ENCODE measurements at regions not wholly inside any gene's neighbourhood (a gene's known extent, or its start where the extent isn't known, plus 50 kb on each side); places are given as distances from the start of the nearest gene placed in this dataset.

DNA sequence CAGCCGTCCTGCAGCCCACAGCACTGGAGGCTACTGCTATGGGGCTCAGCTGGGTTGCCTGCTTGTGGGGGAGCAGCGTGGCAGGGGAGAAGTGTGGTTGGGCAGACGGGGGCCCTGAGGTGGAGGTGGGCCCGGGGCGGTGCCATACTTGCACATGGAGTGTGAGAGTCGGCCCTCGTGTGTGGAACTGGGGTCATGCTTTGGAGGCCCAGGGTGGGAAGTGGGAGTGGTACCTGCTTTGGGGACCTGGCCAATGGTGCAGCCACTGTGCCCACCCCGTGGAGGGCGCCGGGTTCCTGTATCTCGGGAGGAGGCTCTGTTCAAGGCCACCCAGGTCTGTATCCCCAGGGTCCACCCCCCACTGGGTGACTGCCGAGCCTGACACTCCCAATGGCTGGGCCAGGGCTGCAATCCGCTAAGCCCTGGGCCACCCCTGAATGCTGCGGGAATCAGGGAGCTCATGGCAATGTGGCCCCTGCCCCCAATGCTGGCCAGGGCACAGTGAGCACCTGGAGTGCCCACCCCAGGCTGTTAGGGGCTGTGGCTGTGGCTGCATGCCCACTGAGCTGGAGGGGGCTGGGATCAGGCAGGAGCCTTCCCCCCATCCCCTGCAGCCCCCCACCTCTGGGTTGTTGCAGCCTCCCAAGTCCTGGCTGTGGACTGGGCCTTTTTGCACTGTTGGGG is 157.9 kb upstream of the SLC38A2 start:
- DNase-seq (ENCODE audit: low read depth in 4 of 6, low spot score in 6 of 6), result no peak
- no peaks in the 10 kb centered on the region for H3K9me3 ChIP-seq (ENCODE audit: control insufficient read depth, insufficient read depth, low read length)
- H3K27ac ChIP-seq (ENCODE audit: low read depth, low read length), result no peak overlapping the region
- H3K27me3 ChIP-seq (ENCODE audit: control insufficient read depth, insufficient read depth, low read length), result no peaks in the 10 kb centered on the region
- WGBS (ENCODE audit: insufficient coverage), result 96% methylated on average over 14 of the region's 14 CpGs
- H3K36me3 ChIP-seq (ENCODE audit: control insufficient read depth, insufficient read depth, low read length), result no peaks in the 10 kb centered on the region
- no peaks in the 10 kb centered on the region for H3K4me1 ChIP-seq (ENCODE audit: control insufficient read depth, insufficient read depth, low read length)
- H3K4me3 ChIP-seq (ENCODE audit: low read depth, low read length), result no peak overlapping the region

DNA sequence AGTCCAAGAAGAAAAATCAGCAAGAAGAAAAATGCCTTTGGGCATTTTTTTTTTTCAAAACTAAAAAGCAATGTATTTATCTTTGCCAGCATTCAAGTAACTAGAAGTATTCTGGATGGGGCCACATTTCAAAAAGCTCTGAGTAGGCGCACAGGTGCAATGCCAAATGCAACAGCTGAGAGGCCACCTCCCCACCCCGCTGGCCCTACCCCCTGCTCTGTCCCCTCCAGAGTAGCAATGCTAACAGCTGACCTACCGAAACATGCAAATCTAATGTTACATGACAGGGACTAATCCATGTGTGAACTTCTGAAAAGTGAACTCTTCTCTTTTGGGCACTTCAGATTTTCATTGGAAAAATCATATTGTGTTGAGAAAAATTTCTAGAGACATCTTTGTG is 153.7 kb upstream of the SLC38A2 start:
- DNase-seq (ENCODE audit: low read depth in 4 of 6, low spot score in 6 of 6), result no peak
- no peak overlapping the region for H3K4me3 ChIP-seq (ENCODE audit: low read depth, low read length)
- WGBS (ENCODE audit: insufficient coverage), result 70% methylated on average over 3 of the region's 3 CpGs
- no peak overlapping the region for H3K27ac ChIP-seq (ENCODE audit: low read depth, low read length)
- H3K36me3 ChIP-seq (ENCODE audit: control insufficient read depth, insufficient read depth, low read length), result no peaks in the 10 kb centered on the region
- H3K4me1 ChIP-seq (ENCODE audit: control insufficient read depth, insufficient read depth, low read length), result no peaks in the 10 kb centered on the region
- no peaks in the 10 kb centered on the region for H3K9me3 ChIP-seq (ENCODE audit: control insufficient read depth, insufficient read depth, low read length)
- no peaks in the 10 kb centered on the region for H3K27me3 ChIP-seq (ENCODE audit: control insufficient read depth, insufficient read depth, low read length)

DNA sequence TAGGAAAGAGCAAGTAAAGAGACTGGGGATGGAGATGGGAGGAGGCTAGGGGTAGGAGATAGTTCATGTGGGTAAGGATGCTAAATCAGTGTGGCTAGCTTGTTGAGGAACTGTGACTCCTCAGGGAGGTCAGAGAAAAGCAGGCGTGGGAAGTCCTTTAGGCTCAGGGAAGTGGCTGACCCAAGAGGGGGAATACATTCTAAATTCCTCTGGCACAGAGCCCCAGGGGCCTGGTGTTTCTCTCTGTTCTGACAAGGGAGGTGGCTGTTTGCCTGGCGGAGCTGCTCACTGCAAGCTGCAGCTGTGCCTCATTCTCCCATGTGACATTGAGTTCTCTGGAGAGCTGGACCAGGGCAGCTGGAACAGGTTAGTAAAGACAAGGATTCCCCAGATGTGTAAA is 152.2 kb upstream of the SLC38A2 start:
- H3K4me1 ChIP-seq (ENCODE audit: control insufficient read depth, insufficient read depth, low read length), result no peaks in the 10 kb centered on the region
- DNase-seq (ENCODE audit: low read depth in 4 of 6, low spot score in 6 of 6), result peak in 1 of 6 donors; percentile 39
- H3K27me3 ChIP-seq (ENCODE audit: control insufficient read depth, insufficient read depth, low read length), result no peaks in the 10 kb centered on the region
- no peak overlapping the region for H3K27ac ChIP-seq (ENCODE audit: low read depth, low read length)
- no peaks in the 10 kb centered on the region for H3K36me3 ChIP-seq (ENCODE audit: control insufficient read depth, insufficient read depth, low read length)
- 34% methylated on average over 2 of the region's 2 CpGs for WGBS (ENCODE audit: insufficient coverage)
- H3K9me3 ChIP-seq (ENCODE audit: control insufficient read depth, insufficient read depth, low read length), result no peaks in the 10 kb centered on the region
- H3K4me3 ChIP-seq (ENCODE audit: low read depth, low read length), result no peak overlapping the region

DNA sequence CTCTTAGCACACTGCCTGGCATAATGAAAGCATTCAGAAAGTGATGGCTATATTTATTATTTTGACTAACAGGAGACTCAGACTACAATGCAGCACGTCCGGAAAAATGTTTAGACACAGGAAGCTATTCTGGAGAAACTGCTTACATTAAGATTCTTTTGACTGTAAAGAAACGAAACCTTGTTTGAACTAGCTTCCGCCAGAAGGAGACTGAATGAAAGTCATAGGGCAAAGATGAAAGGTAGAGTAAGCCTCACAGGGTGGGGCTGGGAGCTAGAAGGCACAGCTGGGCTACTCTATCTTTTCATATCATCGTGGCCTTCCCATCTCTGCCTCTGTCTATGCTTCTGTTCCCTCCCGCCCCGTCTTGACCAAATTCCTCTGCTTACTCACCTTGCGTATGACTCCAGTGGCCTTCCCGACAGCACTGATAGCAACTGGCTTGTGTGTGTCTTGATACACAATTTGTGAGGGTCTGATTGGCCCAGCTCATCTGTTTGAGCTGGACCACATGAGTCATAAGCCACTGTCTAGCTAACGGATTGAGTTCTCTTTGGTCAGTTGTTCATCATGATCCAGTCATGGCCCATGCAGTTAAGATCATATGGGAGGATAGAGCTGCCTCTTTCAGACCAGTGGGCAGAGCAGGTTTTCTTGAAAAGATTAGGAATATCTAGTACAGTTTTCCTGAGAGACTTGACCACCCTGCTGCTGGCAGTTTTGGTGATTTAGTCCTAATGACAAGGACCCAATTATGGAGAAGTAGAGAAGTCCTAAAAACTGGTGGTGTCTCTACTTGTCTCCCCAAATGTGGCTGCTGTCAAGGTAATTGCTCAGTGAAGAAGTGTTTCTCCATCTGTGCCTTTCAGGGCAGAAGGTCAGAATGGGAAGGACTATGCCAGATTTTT is 151.5 kb upstream of the SLC38A2 start:
- Histone ChIP-seq H3K27ac (ENCODE audit: low read depth, low read length) (no peak overlapping the region), H3K36me3 (ENCODE audit: control insufficient read depth, insufficient read depth, low read length) (no peaks in the 10 kb centered on the region), H3K4me3 (ENCODE audit: low read depth, low read length) (no peak overlapping the region), H3K4me1 (ENCODE audit: control insufficient read depth, insufficient read depth, low read length) (no peaks in the 10 kb centered on the region), H3K9me3 (ENCODE audit: control insufficient read depth, insufficient read depth, low read length) (no peaks in the 10 kb centered on the region), H3K27me3 (ENCODE audit: control insufficient read depth, insufficient read depth, low read length) (no peaks in the 10 kb centered on the region)
- 81% methylated on average over 4 of the region's 10 CpGs for WGBS (ENCODE audit: insufficient coverage)
- peak in 1 of 6 donors; percentile 12 for DNase-seq (ENCODE audit: low read depth in 4 of 6, low spot score in 6 of 6)

DNA sequence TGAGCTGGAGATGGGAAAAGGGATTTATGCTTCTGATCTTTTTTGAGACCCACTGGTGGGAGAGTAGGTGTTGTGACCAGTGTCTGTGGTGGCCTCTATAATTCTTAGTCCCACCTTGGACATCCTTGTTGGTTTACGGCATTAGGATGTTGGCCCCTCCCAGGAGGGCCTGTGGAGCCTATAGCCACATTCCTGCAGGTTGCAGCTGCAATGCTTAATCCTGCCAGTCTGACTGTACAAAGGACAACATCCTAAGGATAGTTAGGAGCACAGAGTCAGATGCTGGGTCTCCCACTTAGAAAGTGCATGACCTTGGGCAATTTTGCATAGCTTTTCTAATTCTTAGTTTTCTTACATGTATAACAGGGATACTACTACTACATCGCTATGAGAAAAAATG is 150.9 kb upstream of the SLC38A2 start:
- DNase-seq (ENCODE audit: low read depth in 4 of 6, low spot score in 6 of 6), result no peak
- Histone ChIP-seq H3K27ac (ENCODE audit: low read depth, low read length) (peak overlapping the region; percentile 16), H3K4me3 (ENCODE audit: low read depth, low read length) (no peak overlapping the region), H3K9me3 (ENCODE audit: control insufficient read depth, insufficient read depth, low read length) (no peaks in the 10 kb centered on the region), H3K27me3 (ENCODE audit: control insufficient read depth, insufficient read depth, low read length) (no peaks in the 10 kb centered on the region), H3K4me1 (ENCODE audit: control insufficient read depth, insufficient read depth, low read length) (no peaks in the 10 kb centered on the region), H3K36me3 (ENCODE audit: control insufficient read depth, insufficient read depth, low read length) (no peaks in the 10 kb centered on the region)
- 100% methylated on average over 1 of the region's 2 CpGs for WGBS (ENCODE audit: insufficient coverage)

DNA sequence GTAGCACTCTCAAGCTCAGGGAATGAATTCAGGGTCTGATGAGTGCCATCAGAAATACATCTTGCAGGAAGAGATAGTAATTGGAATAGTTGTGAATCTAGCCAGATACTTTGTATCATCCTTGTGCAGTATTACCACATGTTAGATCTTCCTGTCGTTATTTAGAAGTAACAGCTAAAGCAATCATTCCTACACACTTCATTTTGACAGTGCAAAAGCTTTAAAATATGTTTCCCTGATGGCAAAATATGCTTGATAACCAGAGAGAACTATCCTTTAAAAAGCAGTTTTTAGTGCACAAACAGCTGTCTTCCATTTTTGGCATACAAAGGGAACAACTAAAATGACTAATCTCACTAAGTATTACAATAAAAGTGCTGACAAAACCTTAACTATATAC is 149.5 kb upstream of the SLC38A2 start:
- DNase-seq (ENCODE audit: low read depth in 4 of 6, low spot score in 6 of 6), result peak in 1 of 6 donors; percentile 9

DNA sequence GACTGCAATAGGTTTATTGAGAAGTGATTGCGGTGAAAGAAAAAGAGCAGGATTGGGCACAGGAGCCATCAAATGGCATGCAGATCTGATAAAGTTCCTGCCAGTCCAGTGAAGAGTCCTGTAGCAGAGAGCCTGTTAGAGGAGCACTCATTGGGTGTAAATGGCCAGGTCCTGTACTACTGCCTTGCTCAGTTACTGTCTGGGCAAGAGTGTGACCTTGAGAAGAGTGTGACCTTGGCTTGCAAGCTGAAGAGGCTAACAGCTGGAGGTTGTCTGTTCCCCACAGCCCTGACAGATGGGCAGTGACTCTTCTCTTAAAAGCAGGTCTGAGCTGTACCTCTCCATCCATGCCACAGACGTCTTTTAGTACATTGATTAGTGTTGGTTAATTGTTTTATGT is 148.6 kb upstream of the SLC38A2 start:
- Histone ChIP-seq H3K4me1 (ENCODE audit: control insufficient read depth, insufficient read depth, low read length) (no peaks in the 10 kb centered on the region), H3K4me3 (ENCODE audit: low read depth, low read length) (no peak overlapping the region), H3K9me3 (ENCODE audit: control insufficient read depth, insufficient read depth, low read length) (no peaks in the 10 kb centered on the region), H3K27me3 (ENCODE audit: control insufficient read depth, insufficient read depth, low read length) (no peaks in the 10 kb centered on the region), H3K36me3 (ENCODE audit: control insufficient read depth, insufficient read depth, low read length) (no peaks in the 10 kb centered on the region), H3K27ac (ENCODE audit: low read depth, low read length) (no peak overlapping the region)
- 95% methylated on average over 1 of the region's 2 CpGs for WGBS (ENCODE audit: insufficient coverage)
- DNase-seq (ENCODE audit: low read depth in 4 of 6, low spot score in 6 of 6), result no peak

More for the DNA sequence above, 149.5 kb upstream of the SLC38A2 start:
- Histone ChIP-seq H3K9me3 (ENCODE audit: control insufficient read depth, insufficient read depth, low read length) (no peaks in the 10 kb centered on the region), H3K4me3 (ENCODE audit: low read depth, low read length) (no peak overlapping the region), H3K27me3 (ENCODE audit: control insufficient read depth, insufficient read depth, low read length) (no peaks in the 10 kb centered on the region), H3K4me1 (ENCODE audit: control insufficient read depth, insufficient read depth, low read length) (no peaks in the 10 kb centered on the region), H3K27ac (ENCODE audit: low read depth, low read length) (no peak overlapping the region), H3K36me3 (ENCODE audit: control insufficient read depth, insufficient read depth, low read length) (no peaks in the 10 kb centered on the region)
- no CpG with 5 or more reads among the region's 1 CpG for WGBS (ENCODE audit: insufficient coverage)

DNA sequence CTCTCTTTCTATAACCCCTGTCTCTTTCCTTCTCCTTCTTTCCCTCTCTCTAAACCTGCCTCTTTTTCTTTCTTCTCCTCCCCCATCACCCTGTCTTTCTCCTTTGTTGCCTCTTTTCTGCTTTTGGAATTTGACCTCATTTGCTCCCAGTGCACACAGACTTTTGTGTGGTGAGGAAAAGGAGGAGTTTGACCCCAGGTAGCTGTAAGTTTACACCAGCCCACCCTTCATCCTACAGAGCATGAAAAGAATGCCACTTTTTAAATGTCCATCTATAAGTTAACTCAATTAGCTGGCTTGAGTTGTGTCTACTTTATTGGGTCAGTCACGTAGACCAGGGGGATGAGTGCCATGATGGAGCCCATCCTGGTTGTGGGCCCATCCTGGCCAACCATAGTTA is 146.8 kb upstream of the SLC38A2 start:
- Histone ChIP-seq H3K27ac (ENCODE audit: low read depth, low read length) (no peak overlapping the region), H3K9me3 (ENCODE audit: control insufficient read depth, insufficient read depth, low read length) (no peaks in the 10 kb centered on the region), H3K36me3 (ENCODE audit: control insufficient read depth, insufficient read depth, low read length) (no peaks in the 10 kb centered on the region), H3K27me3 (ENCODE audit: control insufficient read depth, insufficient read depth, low read length) (no peaks in the 10 kb centered on the region), H3K4me1 (ENCODE audit: control insufficient read depth, insufficient read depth, low read length) (no peaks in the 10 kb centered on the region), H3K4me3 (ENCODE audit: low read depth, low read length) (no peak overlapping the region)
- no peak for DNase-seq (ENCODE audit: low read depth in 4 of 6, low spot score in 6 of 6)
- 86% methylated on average over 1 of the region's 1 CpG for WGBS (ENCODE audit: insufficient coverage)

DNA sequence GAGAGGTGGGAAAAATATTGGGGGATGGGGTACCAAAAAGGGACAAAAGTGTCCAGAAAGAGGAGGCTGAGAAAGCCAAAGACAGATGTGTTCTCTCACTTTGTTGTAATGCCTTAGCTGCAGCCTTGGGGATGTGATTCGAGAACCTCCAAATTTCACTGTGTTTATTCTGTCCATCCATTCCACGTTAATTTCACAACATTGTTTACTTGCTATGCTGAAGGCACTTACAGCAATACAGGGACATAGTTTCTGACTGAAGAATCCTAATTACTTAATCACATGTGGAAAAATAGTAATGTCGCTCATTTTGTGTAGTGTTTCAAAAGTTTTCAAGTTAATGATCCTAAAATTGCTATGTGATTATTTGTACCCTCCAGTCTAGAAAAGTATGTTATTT is 146.2 kb upstream of the SLC38A2 start:
- Histone ChIP-seq H3K27me3 (ENCODE audit: control insufficient read depth, insufficient read depth, low read length) (no peaks in the 10 kb centered on the region), H3K27ac (ENCODE audit: low read depth, low read length) (no peak overlapping the region)
- WGBS (ENCODE audit: insufficient coverage), result no CpG with 5 or more reads among the region's 3 CpGs

DNA sequence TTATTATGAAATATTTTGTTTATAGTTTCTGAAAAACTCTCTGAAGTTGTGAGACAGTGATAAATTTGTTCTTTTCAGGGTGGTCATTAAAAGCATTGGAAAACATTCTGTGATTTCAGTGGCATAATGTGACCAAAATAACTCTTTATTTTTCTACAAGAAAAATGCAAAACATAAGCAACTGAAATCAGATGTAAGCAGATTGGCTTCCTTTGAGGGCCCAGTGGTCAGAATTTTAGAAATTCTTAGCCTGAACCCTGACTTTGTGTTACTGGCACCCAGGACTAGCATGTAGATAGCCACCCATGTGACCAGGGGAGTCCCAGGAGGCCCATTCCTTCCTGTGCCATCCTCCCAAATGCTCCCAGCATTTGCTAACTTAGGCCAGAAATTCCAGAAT is 145.6 kb upstream of the SLC38A2 start:
- Histone ChIP-seq H3K4me3 (ENCODE audit: low read depth, low read length) (no peak overlapping the region), H3K4me1 (ENCODE audit: control insufficient read depth, insufficient read depth, low read length) (no peaks in the 10 kb centered on the region), H3K27me3 (ENCODE audit: control insufficient read depth, insufficient read depth, low read length) (no peaks in the 10 kb centered on the region), H3K27ac (ENCODE audit: low read depth, low read length) (no peak overlapping the region), H3K36me3 (ENCODE audit: control insufficient read depth, insufficient read depth, low read length) (no peaks in the 10 kb centered on the region), H3K9me3 (ENCODE audit: control insufficient read depth, insufficient read depth, low read length) (no peaks in the 10 kb centered on the region)
- DNase-seq (ENCODE audit: low read depth in 4 of 6, low spot score in 6 of 6), result no peak

More for the DNA sequence above, 146.2 kb upstream of the SLC38A2 start:
- Histone ChIP-seq H3K4me1 (ENCODE audit: control insufficient read depth, insufficient read depth, low read length) (no peaks in the 10 kb centered on the region), H3K36me3 (ENCODE audit: control insufficient read depth, insufficient read depth, low read length) (no peaks in the 10 kb centered on the region), H3K9me3 (ENCODE audit: control insufficient read depth, insufficient read depth, low read length) (no peaks in the 10 kb centered on the region), H3K4me3 (ENCODE audit: low read depth, low read length) (no peak overlapping the region)
- no peak for DNase-seq (ENCODE audit: low read depth in 4 of 6, low spot score in 6 of 6)
